ENCODE measurements at regions not wholly inside any gene's neighbourhood (a gene's known extent, or its start where the extent isn't known, plus 50 kb on each side); places are given as distances from the start of the nearest gene placed in this dataset.

GRCh38 chr2:18171191-18172139, 293.0 kb downstream of the KCNS3 start:
- no peak overlapping the region for H3K4me3 ChIP-seq (ENCODE audit: extremely low read depth, insufficient read depth, low read length, poor library complexity, severe bottlenecking)
- no peak overlapping the region for H3K27ac ChIP-seq (ENCODE audit: low read depth, low read length, severe bottlenecking)
- no peaks in the 10 kb centered on the region for H3K9me3 ChIP-seq (ENCODE audit: control insufficient read depth, low read length)
- 93 to 95% methylated on average over 4 to 6 of the region's 7 CpGs for WGBS, 2 experiments (ENCODE audit: insufficient coverage in 2 of 2)
- peaks cover 11% of the 10 kb centered on the region for H3K4me1 ChIP-seq (ENCODE audit: control insufficient read depth, insufficient read depth, low read length, poor library complexity, severe bottlenecking)
- H3K36me3 ChIP-seq (ENCODE audit: control insufficient read depth, insufficient read depth, low read length), result no peaks in the 10 kb centered on the region

GRCh38 chr2:18170642-18171041, 292.2 kb downstream of the KCNS3 start:
- H3K4me3 ChIP-seq (ENCODE audit: extremely low read depth, insufficient read depth, low read length, poor library complexity, severe bottlenecking), result no peak overlapping the region
- no peaks in the 10 kb centered on the region for H3K36me3 ChIP-seq (ENCODE audit: control insufficient read depth, insufficient read depth, low read length)
- no peak overlapping the region for H3K27ac ChIP-seq (ENCODE audit: low read depth, low read length, severe bottlenecking)
- H3K9me3 ChIP-seq (ENCODE audit: control insufficient read depth, low read length), result no peaks in the 10 kb centered on the region
- no CpG with 5 or more reads among the region's 1 CpG for WGBS, 2 experiments (ENCODE audit: insufficient coverage in 2 of 2)
- H3K4me1 ChIP-seq (ENCODE audit: control insufficient read depth, insufficient read depth, low read length, poor library complexity, severe bottlenecking), result peaks cover 11% of the 10 kb centered on the region

GRCh38 chr2:18169893-18170175, 291.4 kb downstream of the KCNS3 start:
- Histone ChIP-seq H3K4me1 (ENCODE audit: control insufficient read depth, insufficient read depth, low read length, poor library complexity, severe bottlenecking) (peaks cover 11% of the 10 kb centered on the region), H3K36me3 (ENCODE audit: control insufficient read depth, insufficient read depth, low read length) (no peaks in the 10 kb centered on the region), H3K27ac (ENCODE audit: low read depth, low read length, severe bottlenecking) (no peak overlapping the region), H3K4me3 (ENCODE audit: extremely low read depth, insufficient read depth, low read length, poor library complexity, severe bottlenecking) (no peak overlapping the region), H3K9me3 (ENCODE audit: control insufficient read depth, low read length) (no peaks in the 10 kb centered on the region)
- WGBS, 2 experiments (ENCODE audit: insufficient coverage in 2 of 2), result no CpG with 5 or more reads among the region's 1 CpG

GRCh38 chr2:18169121-18169892, 290.8 kb downstream of the KCNS3 start:
- Histone ChIP-seq H3K9me3 (ENCODE audit: control insufficient read depth, low read length) (no peaks in the 10 kb centered on the region), H3K4me1 (ENCODE audit: control insufficient read depth, insufficient read depth, low read length, poor library complexity, severe bottlenecking) (peaks cover 11% of the 10 kb centered on the region), H3K36me3 (ENCODE audit: control insufficient read depth, insufficient read depth, low read length) (no peaks in the 10 kb centered on the region), H3K27ac (ENCODE audit: low read depth, low read length, severe bottlenecking) (no peak overlapping the region), H3K4me3 (ENCODE audit: extremely low read depth, insufficient read depth, low read length, poor library complexity, severe bottlenecking) (no peak overlapping the region)
- 83 to 93% methylated on average over 3 of the region's 5 CpGs for WGBS, 2 experiments (ENCODE audit: insufficient coverage in 2 of 2)

GRCh38 chr2:18167871-18168270, 289.4 kb downstream of the KCNS3 start:
- WGBS, 2 experiments (ENCODE audit: insufficient coverage in 2 of 2), result 86 to 97% methylated on average over 4 to 8 of the region's 8 CpGs
- no peaks in the 10 kb centered on the region for H3K9me3 ChIP-seq (ENCODE audit: control insufficient read depth, low read length)

GRCh38 chr2:18161681-18162080, 283.2 kb downstream of the KCNS3 start:
- H3K9me3 ChIP-seq (ENCODE audit: control insufficient read depth, low read length), result no peaks in the 10 kb centered on the region
- no peaks in the 10 kb centered on the region for H3K36me3 ChIP-seq (ENCODE audit: control insufficient read depth, insufficient read depth, low read length)
- WGBS, 2 experiments (ENCODE audit: insufficient coverage in 2 of 2), result 86 to 100% methylated on average over 1 to 3 of the region's 5 CpGs
- H3K4me1 ChIP-seq (ENCODE audit: control insufficient read depth, insufficient read depth, low read length, poor library complexity, severe bottlenecking), result no peaks in the 10 kb centered on the region
- no peak overlapping the region for H3K4me3 ChIP-seq (ENCODE audit: extremely low read depth, insufficient read depth, low read length, poor library complexity, severe bottlenecking)
- no peak overlapping the region for H3K27ac ChIP-seq (ENCODE audit: low read depth, low read length, severe bottlenecking)

More at GRCh38 chr2:18167871-18168270, 289.4 kb downstream of the KCNS3 start:
- H3K36me3 ChIP-seq (ENCODE audit: control insufficient read depth, insufficient read depth, low read length), result no peaks in the 10 kb centered on the region
- peak overlapping the region; percentile 10 for H3K27ac ChIP-seq (ENCODE audit: low read depth, low read length, severe bottlenecking)
- no peak overlapping the region for H3K4me3 ChIP-seq (ENCODE audit: extremely low read depth, insufficient read depth, low read length, poor library complexity, severe bottlenecking)
- peaks cover 11% of the 10 kb centered on the region for H3K4me1 ChIP-seq (ENCODE audit: control insufficient read depth, insufficient read depth, low read length, poor library complexity, severe bottlenecking)

GRCh38 chr2:18159896-18160295, 281.4 kb downstream of the KCNS3 start:
- Histone ChIP-seq H3K27ac (ENCODE audit: low read depth, low read length, severe bottlenecking) (no peak overlapping the region), H3K4me1 (ENCODE audit: control insufficient read depth, insufficient read depth, low read length, poor library complexity, severe bottlenecking) (no peaks in the 10 kb centered on the region), H3K9me3 (ENCODE audit: control insufficient read depth, low read length) (no peaks in the 10 kb centered on the region), H3K4me3 (ENCODE audit: extremely low read depth, insufficient read depth, low read length, poor library complexity, severe bottlenecking) (no peak overlapping the region), H3K36me3 (ENCODE audit: control insufficient read depth, insufficient read depth, low read length) (no peaks in the 10 kb centered on the region)
- WGBS, 2 experiments (ENCODE audit: insufficient coverage in 2 of 2), result 93 to 94% methylated on average over 3 to 4 of the region's 5 CpGs

GRCh38 chr2:18156421-18156820, 278.0 kb downstream of the KCNS3 start:
- Histone ChIP-seq H3K27ac (ENCODE audit: low read depth, low read length, severe bottlenecking) (no peak overlapping the region), H3K36me3 (ENCODE audit: control insufficient read depth, insufficient read depth, low read length) (no peaks in the 10 kb centered on the region), H3K9me3 (ENCODE audit: control insufficient read depth, low read length) (no peaks in the 10 kb centered on the region), H3K4me3 (ENCODE audit: extremely low read depth, insufficient read depth, low read length, poor library complexity, severe bottlenecking) (no peak overlapping the region), H3K4me1 (ENCODE audit: control insufficient read depth, insufficient read depth, low read length, poor library complexity, severe bottlenecking) (no peaks in the 10 kb centered on the region)
- 83 to 88% methylated on average over 2 of the region's 2 CpGs for WGBS, 2 experiments (ENCODE audit: insufficient coverage in 2 of 2)

GRCh38 chr2:18156002-18156401, 277.5 kb downstream of the KCNS3 start:
- H3K27ac ChIP-seq (ENCODE audit: low read depth, low read length, severe bottlenecking), result no peak overlapping the region
- H3K9me3 ChIP-seq (ENCODE audit: control insufficient read depth, low read length), result no peaks in the 10 kb centered on the region
- no peaks in the 10 kb centered on the region for H3K4me1 ChIP-seq (ENCODE audit: control insufficient read depth, insufficient read depth, low read length, poor library complexity, severe bottlenecking)
- H3K4me3 ChIP-seq (ENCODE audit: extremely low read depth, insufficient read depth, low read length, poor library complexity, severe bottlenecking), result no peak overlapping the region
- WGBS, 2 experiments (ENCODE audit: insufficient coverage in 2 of 2), result 50 to 57% methylated on average over 1 of the region's 2 CpGs
- H3K36me3 ChIP-seq (ENCODE audit: control insufficient read depth, insufficient read depth, low read length), result no peaks in the 10 kb centered on the region

GRCh38 chr2:18154812-18155211, 276.3 kb downstream of the KCNS3 start:
- Histone ChIP-seq H3K4me1 (ENCODE audit: control insufficient read depth, insufficient read depth, low read length, poor library complexity, severe bottlenecking) (no peaks in the 10 kb centered on the region), H3K4me3 (ENCODE audit: extremely low read depth, insufficient read depth, low read length, poor library complexity, severe bottlenecking) (no peak overlapping the region), H3K36me3 (ENCODE audit: control insufficient read depth, insufficient read depth, low read length) (no peaks in the 10 kb centered on the region), H3K9me3 (ENCODE audit: control insufficient read depth, low read length) (no peaks in the 10 kb centered on the region), H3K27ac (ENCODE audit: low read depth, low read length, severe bottlenecking) (no peak overlapping the region)

- Histone ChIP-seq H3K4me3 (ENCODE audit: extremely low read depth, insufficient read depth, low read length, poor library complexity, severe bottlenecking) (no peak overlapping the region), H3K9me3 (ENCODE audit: control insufficient read depth, low read length) (no peaks in the 10 kb centered on the region), H3K27ac (ENCODE audit: low read depth, low read length, severe bottlenecking) (no peak overlapping the region), H3K36me3 (ENCODE audit: control insufficient read depth, insufficient read depth, low read length) (no peaks in the 10 kb centered on the region), H3K4me1 (ENCODE audit: control insufficient read depth, insufficient read depth, low read length, poor library complexity, severe bottlenecking) (no peaks in the 10 kb centered on the region)
- 92 to 95% methylated on average over 3 of the region's 3 CpGs for WGBS, 2 experiments (ENCODE audit: insufficient coverage in 2 of 2)
These were observed 275.8 kb downstream of the KCNS3 start for GRCh38 chr2:18154259-18154658.
